Cardiac fibroblast (primary cell): ENCODE measurements at regions not wholly inside any gene's neighbourhood (a gene's known extent, or its start where the extent isn't known, plus 50 kb on each side); places are given as distances from the start of the nearest gene placed in this dataset.
"Not testable (repeated sequence)": the region's sequence is repeated elsewhere in the genome, so short reads cannot be mapped to it uniquely, and the experiment has no call there.

Source experiments
- DNase-seq, 2 donors: peaks; one replicate each; pipeline versions ENCODE4 v3.0.0 to v3.0.0-alpha.2; 2010; ENCODE audit warnings: low read depth in 2 of 2
- H3K4me3 ChIP-seq, 2 donors: replicated peaks in 1 of 2; 1 replicate in 1 of 2; 2 replicates in 1 of 2; pipeline ENCODE4 v1.5.1; 2011; ENCODE audit warnings: low read depth in 2 of 2, low read length in 2 of 2, mild to moderate bottlenecking in 2 of 2, moderate library complexity in 1 of 2
- TF ChIP-seq, protein P1 (sequence below): IDR thresholded peaks from one replicate; pipeline ENCODE4 v1.5.1; 2011; ENCODE audit warnings: low read depth, mild to moderate bottlenecking, low read length, inconsistent platforms

DNA sequence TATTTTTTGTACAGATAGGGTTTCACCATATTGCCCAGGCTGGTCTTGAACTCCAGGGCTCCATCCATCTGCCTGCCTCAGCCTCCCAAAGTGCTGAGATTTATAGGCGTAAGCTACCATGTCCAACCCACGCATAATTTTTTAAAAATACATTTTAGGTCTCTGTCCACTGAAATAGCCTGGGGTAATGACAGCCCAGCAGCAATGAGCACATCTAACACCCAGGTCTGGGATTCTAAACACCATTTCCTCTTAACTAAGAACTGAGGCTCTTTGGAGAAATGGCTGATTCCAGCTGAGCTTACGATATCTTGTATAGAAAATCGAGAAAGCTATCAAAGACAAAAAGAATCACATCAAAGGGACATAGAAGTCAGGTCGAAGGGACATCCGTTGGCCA lies 245.3 kb downstream of the PARN start:
- no peak for DNase-seq
- H3K4me3 ChIP-seq: no peak overlapping the region
- TF ChIP-seq, protein P1, sequence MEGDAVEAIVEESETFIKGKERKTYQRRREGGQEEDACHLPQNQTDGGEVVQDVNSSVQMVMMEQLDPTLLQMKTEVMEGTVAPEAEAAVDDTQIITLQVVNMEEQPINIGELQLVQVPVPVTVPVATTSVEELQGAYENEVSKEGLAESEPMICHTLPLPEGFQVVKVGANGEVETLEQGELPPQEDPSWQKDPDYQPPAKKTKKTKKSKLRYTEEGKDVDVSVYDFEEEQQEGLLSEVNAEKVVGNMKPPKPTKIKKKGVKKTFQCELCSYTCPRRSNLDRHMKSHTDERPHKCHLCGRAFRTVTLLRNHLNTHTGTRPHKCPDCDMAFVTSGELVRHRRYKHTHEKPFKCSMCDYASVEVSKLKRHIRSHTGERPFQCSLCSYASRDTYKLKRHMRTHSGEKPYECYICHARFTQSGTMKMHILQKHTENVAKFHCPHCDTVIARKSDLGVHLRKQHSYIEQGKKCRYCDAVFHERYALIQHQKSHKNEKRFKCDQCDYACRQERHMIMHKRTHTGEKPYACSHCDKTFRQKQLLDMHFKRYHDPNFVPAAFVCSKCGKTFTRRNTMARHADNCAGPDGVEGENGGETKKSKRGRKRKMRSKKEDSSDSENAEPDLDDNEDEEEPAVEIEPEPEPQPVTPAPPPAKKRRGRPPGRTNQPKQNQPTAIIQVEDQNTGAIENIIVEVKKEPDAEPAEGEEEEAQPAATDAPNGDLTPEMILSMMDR: no peak

DNA sequence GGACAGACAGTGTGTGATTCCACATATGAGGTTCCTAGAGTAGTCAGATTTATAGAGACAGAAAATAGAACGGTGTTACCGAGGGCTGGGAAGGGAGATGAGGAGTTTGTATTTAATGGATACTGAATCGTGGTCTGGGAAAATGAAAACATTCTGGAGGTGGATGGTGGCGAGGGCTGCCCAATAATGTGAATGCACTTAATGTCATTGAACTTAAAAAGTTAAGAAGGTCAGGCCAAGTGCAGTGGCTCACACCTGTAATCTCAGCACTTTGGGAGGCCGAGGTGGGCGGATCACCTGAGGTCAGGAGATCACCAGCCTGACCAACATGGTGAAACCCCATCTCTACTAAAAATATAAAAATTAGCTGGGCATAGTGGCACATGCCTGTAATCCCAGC lies 246.2 kb downstream of the PARN start:
- DNase-seq, H3K4me3 ChIP-seq: not testable (repeated sequence)

DNA sequence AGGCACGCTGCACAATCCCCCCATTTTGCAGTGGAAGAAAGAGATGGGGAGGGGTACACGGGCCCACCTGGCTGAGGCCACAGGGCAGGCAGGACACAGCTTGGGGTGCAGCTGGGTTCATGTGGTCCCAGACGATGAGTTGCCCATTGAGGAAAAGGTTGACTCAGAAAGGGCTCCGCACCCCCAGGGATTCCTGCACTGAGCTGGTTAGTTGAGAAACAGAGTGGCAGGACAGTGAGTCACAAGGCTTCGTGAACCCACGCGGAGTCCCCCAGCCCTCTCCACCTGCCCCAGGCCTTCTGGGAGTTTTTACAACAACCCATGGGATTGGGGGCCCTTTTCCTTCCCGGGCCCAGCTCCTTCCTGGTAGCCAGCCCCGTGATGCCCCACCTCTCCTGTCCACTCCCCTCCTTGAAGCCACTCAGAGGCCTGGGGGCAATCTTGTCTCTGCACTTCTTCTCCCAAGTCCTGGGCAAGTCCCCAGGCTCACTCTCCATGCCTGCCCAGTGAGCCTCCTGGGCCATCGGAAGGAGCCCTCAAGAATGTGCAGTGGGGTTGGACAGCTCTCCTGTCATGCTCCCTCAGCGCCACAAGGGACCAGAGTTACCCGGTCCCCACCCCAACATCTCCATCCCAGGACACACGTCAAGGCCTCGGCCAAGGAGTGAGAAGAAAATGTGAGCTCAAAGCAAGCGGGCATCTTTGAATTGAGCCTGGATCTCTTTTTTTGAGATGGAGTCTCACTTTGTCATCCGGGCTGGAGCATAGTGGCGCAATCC lies 251.2 kb downstream of the PARN start:
- H3K4me3 ChIP-seq: no peak overlapping the region
- TF ChIP-seq, protein P1: no peak
- DNase-seq: peak in 1 of 2 donors; percentile 86

DNA sequence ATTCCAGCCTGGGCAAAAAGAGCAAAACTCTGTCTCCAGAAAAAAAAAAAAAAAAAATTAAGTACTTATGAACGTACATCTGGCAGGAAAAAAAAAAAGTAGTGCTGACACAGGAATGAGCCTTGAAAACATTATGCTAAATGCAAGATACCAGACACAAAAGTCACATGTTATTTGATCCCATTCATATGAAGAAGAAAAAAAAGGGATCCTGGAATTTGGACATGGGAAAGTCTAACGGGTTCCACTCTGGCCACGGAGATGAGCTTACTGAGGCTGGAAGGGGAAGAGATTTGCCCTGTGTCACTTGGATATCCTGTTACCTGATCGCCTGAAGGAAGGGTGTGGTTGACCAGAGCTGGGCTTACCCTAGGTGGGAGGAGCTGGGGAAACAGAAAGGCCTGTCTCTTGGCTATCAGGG lies 251.9 kb downstream of the PARN start:
- DNase-seq: peak; percentile 70 to 71
- H3K4me3 ChIP-seq: no peak overlapping the region
- TF ChIP-seq, protein P1: no peak

DNA sequence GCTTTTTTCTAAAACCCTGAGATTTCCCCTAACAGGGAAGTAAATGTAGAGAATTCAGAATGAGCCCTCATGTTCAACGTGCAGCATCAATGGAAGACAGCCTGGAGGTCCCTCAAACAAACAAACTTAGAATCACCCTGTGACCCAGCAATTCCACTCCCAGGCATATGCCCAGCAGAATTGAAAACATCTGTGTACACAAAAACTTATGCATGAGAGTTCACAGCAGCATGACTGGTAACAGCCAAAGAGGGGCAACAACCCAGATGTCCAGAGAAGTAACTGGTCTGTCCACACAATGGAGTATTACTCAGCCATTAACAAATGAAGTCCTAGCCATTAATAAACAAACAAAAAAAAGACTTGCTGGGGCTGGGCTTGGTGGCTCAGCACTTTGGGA lies 252.7 kb downstream of the PARN start:
- no peak overlapping the region for H3K4me3 ChIP-seq
- TF ChIP-seq, protein P1: no peak
- DNase-seq: peak in 1 of 2 donors; percentile 30

DNA sequence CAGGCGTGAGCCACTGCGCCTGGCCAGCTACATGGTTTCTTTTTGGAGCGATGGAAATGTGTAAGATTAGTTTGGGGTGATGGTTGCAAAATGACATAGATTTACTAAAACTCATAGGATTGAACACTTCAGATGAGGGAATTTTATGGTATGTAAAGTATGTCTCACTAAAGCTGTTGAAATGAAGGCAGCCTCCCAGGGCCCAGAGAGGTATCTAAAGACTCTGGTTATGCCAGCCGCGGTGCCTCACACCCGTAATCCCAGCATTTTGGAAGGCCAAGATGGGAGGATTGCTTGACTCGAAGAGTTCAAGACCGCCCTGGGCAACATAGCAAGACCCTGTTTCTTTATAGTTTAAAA lies 254.9 kb downstream of the PARN start:
- no peak overlapping the region for H3K4me3 ChIP-seq
- DNase-seq: peak; percentile 26 to 45
- TF ChIP-seq, protein P1: no peak

DNA sequence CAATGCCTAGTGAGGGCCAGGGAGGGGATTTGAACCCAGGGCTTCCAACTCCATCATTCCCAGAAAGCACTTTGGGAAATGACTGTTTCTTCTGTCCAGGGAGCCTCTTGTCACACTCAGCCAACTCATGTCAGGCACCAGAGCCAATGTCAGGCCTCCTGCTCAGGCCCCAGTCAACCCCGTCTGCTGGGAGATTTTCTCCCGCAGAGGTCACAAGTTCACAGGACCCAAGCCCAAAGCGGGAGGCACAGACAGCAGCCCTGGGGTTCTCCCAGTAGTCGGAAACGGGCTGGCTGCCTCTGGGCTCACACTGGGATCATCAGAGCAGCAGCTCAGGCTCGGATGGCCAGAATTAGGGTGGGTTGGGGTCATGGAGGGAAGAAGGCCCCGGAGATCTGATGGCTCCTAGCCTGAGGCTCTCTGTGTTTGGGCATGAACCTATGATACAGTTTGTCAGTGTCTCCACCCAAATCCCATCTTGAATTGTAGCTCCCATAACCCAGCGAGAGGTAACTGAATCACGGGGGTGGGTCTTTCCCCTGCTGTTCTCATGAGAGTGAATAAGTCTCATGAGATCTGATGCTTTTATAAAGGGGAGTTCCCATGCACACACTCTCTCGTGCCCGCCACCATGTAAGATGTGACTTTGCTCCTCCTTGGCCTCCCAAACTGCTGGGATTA lies 255.5 kb downstream of the PARN start:
- no peak overlapping the region for H3K4me3 ChIP-seq
- TF ChIP-seq, protein P1: no peak
- DNase-seq: peak in 1 of 2 donors; percentile 30
